ENCODE measurements at regions not wholly inside any gene's neighbourhood (a gene's known extent, or its start where the extent isn't known, plus 50 kb on each side); places are given as distances from the start of the nearest gene placed in this dataset.

GRCh38 chr9:75830303-75830702, 60.2 kb upstream of the PCSK5 start:
- H3K4me3 ChIP-seq (ENCODE audit: low read depth in 2 of 2, low read length in 1 of 2) = no peak overlapping the region
- H3K9ac ChIP-seq = no peak overlapping the region
- H3K9me3 ChIP-seq = no peaks in the 10 kb centered on the region
- no peaks in the 10 kb centered on the region for H3K79me2 ChIP-seq (ENCODE audit: insufficient read depth)
- CTCF ChIA-PET = interaction anchor here (1.2 kb wide), 1 partner anchor 36 kb away, joined by 3 read pairs; no protein-coding TSS in a partner anchor
- DNase-seq = no peak
- POLR2A ChIA-PET = no interaction called here
- H3F3A ChIP-seq (replicated peaks; ENCODE audit: insufficient read depth) = no peaks in the 10 kb centered on the region
- no peak overlapping the region for H2AFZ ChIP-seq (ENCODE audit: low read depth)
- no peaks in the 10 kb centered on the region for H3K36me3 ChIP-seq (replicated peaks in 1 of 2; ENCODE audit: control insufficient read depth in 1 of 2, insufficient read depth in 2 of 2, low read length in 1 of 2)
- H3K27me3 ChIP-seq (ENCODE audit: insufficient read depth) = no peaks in the 10 kb centered on the region
- no peaks in the 10 kb centered on the region for H3K4me1 ChIP-seq (ENCODE audit: control insufficient read depth in 1 of 2, insufficient read depth in 2 of 2, low read depth in 1 of 2, low read length in 1 of 2)
- TF ChIP-seq EP300 (IDR thresholded peaks at IDR 0.05; ENCODE audit: borderline replicate concordance in 1 of 2, low read depth in 1 of 2, low read length in 1 of 2) (no peak), SMC3 (IDR thresholded peaks at IDR 0.05; ENCODE audit: low read depth, low read length) (no peak), USF2 (IDR thresholded peaks at IDR 0.05; ENCODE audit: borderline replicate concordance, low read depth, low read length) (no peak), FOXJ3 (CRISPR knock-in tag; IDR thresholded peaks at IDR 0.05) (no peak), YY1 (IDR thresholded peaks at IDR 0.05; ENCODE audit: low read depth) (no peak), IRF3 (IDR thresholded peaks at IDR 0.05; ENCODE audit: low read depth, low read length) (no peak), ZBTB33 (IDR thresholded peaks at IDR 0.05; ENCODE audit: borderline replicate concordance, low read depth) (no peak), PBX3 (IDR thresholded peaks at IDR 0.05) (no peak), CHD2 (IDR thresholded peaks at IDR 0.05; ENCODE audit: low read length, partially characterized antibody) (no peak), POLR2AphosphoS5 (IDR thresholded peaks at IDR 0.05; ENCODE audit: low read depth, low read length) (no peak), GABPA (IDR thresholded peaks at IDR 0.05; ENCODE audit: low read depth) (no peak), MAX (IDR thresholded peaks at IDR 0.05; ENCODE audit: low read depth) (no peak)
- H4K20me1 ChIP-seq (ENCODE audit: insufficient read depth) = no peaks in the 10 kb centered on the region
- no peak overlapping the region for H3K4me2 ChIP-seq
- no peaks in the 10 kb centered on the region for H3K9me2 ChIP-seq
- H3K27ac ChIP-seq (ENCODE audit: low read depth in 2 of 2, low read length in 1 of 2) = no peak overlapping the region

- H3K27ac ChIP-seq (ENCODE audit: low read depth in 2 of 2, low read length in 1 of 2) = no peak overlapping the region
- no peaks in the 10 kb centered on the region for H3K9me2 ChIP-seq
- H3K4me2 ChIP-seq = no peak overlapping the region
- no peak overlapping the region for H3K4me3 ChIP-seq (ENCODE audit: low read depth in 2 of 2, low read length in 1 of 2)
- DNase-seq = no peak
- H3K4me1 ChIP-seq (ENCODE audit: control insufficient read depth in 1 of 2, insufficient read depth in 2 of 2, low read depth in 1 of 2, low read length in 1 of 2) = no peaks in the 10 kb centered on the region
- TF ChIP-seq YY1 (IDR thresholded peaks at IDR 0.05; ENCODE audit: low read depth) (no peak), CTCF (IDR thresholded peaks at IDR 0.05) (no peak), FOXM1 (IDR thresholded peaks at IDR 0.05; ENCODE audit: low read depth) (no peak), NRF1 (IDR thresholded peaks at IDR 0.05; ENCODE audit: low read depth, low read length) (no peak), ELF1 (IDR thresholded peaks at IDR 0.05) (no peak), JUND (IDR thresholded peaks at IDR 0.05) (no peak), TEAD4 (IDR thresholded peaks at IDR 0.05; ENCODE audit: borderline replicate concordance, insufficient read depth) (no peak)
- H3K27me3 ChIP-seq (ENCODE audit: insufficient read depth) = no peaks in the 10 kb centered on the region
- no peaks in the 10 kb centered on the region for H3K79me2 ChIP-seq (ENCODE audit: insufficient read depth)
- H3K9me3 ChIP-seq = no peaks in the 10 kb centered on the region
- no peak overlapping the region for H2AFZ ChIP-seq (ENCODE audit: low read depth)
- no peaks in the 10 kb centered on the region for H3F3A ChIP-seq (replicated peaks; ENCODE audit: insufficient read depth)
- H3K36me3 ChIP-seq (replicated peaks in 1 of 2; ENCODE audit: control insufficient read depth in 1 of 2, insufficient read depth in 2 of 2, low read length in 1 of 2) = no peaks in the 10 kb centered on the region
- POLR2A ChIA-PET = no interaction called here
- CTCF ChIA-PET = interaction anchor here (0.7 kb wide), 1 partner anchor 22 kb away, joined by 3 read pairs; no protein-coding TSS in a partner anchor
- no peak overlapping the region for H3K9ac ChIP-seq
- H4K20me1 ChIP-seq (ENCODE audit: insufficient read depth) = no peaks in the 10 kb centered on the region
Measured at GRCh38 chr9:75833778-75834177, 56.7 kb upstream of the PCSK5 start.
